Testis (tissue), 2 donors: ENCODE measurements at regions not wholly inside any gene's neighbourhood (a gene's known extent, or its start where the extent isn't known, plus 50 kb on each side); places are given as distances from the start of the nearest gene placed in this dataset.

Source experiments
- DNase-seq: peaks from one replicate; pipeline ENCODE4 v3.0.0-alpha.2; 2019
- H3K27ac ChIP-seq, 2 donors: fragments of 200-600 bp; sonication (generic); one replicate each; pipeline ENCODE4 v1.5.1; 2019
- H3K27me3 ChIP-seq: fragments of 200-600 bp; sonication (generic); one replicate; pipeline ENCODE4 v1.5.1; 2019
- H3K36me3 ChIP-seq: fragments of 200-600 bp; sonication (generic); one replicate; pipeline ENCODE4 v1.5.1; 2017; ENCODE audit warnings: low read depth; ENCODE audit errors: missing control alignments
- H3K4me1 ChIP-seq: fragments of 200-600 bp; sonication (generic); one replicate; pipeline ENCODE4 v1.5.1; 2019
- H3K4me3 ChIP-seq, 2 donors: fragments of 200-600 bp; sonication (generic); one replicate each; pipeline ENCODE4 v1.5.1; 2017 to 2019
- H3K9me3 ChIP-seq: fragments of 200-600 bp; sonication (generic); one replicate; pipeline ENCODE4 v1.5.1; 2017
- CTCF ChIP-seq, 3 experiments: fragments of 450-650 bp in 2 of 3; fragments of 200-600 bp in 1 of 3; sonication (generic) in 1 of 3; IDR thresholded peaks; one replicate each; pipeline ENCODE4 v1.5.1; 2016 to 2019; ENCODE audit warnings: antibody characterized with exemption in 3 of 3, mild to moderate bottlenecking in 2 of 3, moderate library complexity in 1 of 3
- POLR2A ChIP-seq: fragments of 450-650 bp; IDR thresholded peaks from one replicate; pipeline ENCODE4 v1.6.1; 2017; ENCODE audit warnings: antibody characterized with exemption, mild to moderate bottlenecking, moderate library complexity
- WGBS, 2 donors: methylation state at CpG; one replicate each; pipeline ENCODE4 v1.1.5; 2018; 5-methylcytosine and 5-hydroxymethylcytosine counted together
- intact Hi-C: fragments of 100-400 bp; cut with DNase I; formaldehyde crosslinking; loops from one replicate; pipeline ENCODE4 v1.15.1; 2023; ENCODE audit warnings: low total_unique reads

- intact Hi-C loops: no loop called here
- peak; percentile 36 for DNase-seq
- H3K4me1 ChIP-seq: no peaks in the 10 kb centered on the region
- H3K9me3 ChIP-seq: no peaks in the 10 kb centered on the region
- no peak overlapping the region for H3K4me3 ChIP-seq
- H3K27me3 ChIP-seq: no peaks in the 10 kb centered on the region
- no peaks in the 10 kb centered on the region for H3K36me3 ChIP-seq
- 58 to 66% methylated on average over 3 of the region's 3 CpGs for WGBS, 2 donors
- no peak overlapping the region for H3K27ac ChIP-seq
- TF ChIP-seq CTCF (IDR thresholded peaks at IDR 0.05) (no peak), POLR2A (no peak)
Observed at GRCh38 chr5:155625897-155626543, 612.5 kb downstream of the KIF4B start.

GRCh38 chr5:155626592-155626991 lies 613.0 kb downstream of the KIF4B start:
- H3K4me1 ChIP-seq: no peaks in the 10 kb centered on the region
- no peak overlapping the region for H3K27ac ChIP-seq
- no peak for DNase-seq
- no peaks in the 10 kb centered on the region for H3K27me3 ChIP-seq
- TF ChIP-seq POLR2A (no peak), CTCF (IDR thresholded peaks at IDR 0.05) (no peak)
- 34 to 55% methylated on average over 6 of the region's 6 CpGs for WGBS, 2 donors
- H3K4me3 ChIP-seq: no peak overlapping the region
- H3K9me3 ChIP-seq: no peaks in the 10 kb centered on the region
- no peaks in the 10 kb centered on the region for H3K36me3 ChIP-seq
- intact Hi-C loops: no loop called here

GRCh38 chr5:155628346-155628745 lies 614.8 kb downstream of the KIF4B start:
- intact Hi-C loops: no loop called here
- Histone ChIP-seq H3K27ac (no peak overlapping the region), H3K9me3 (no peaks in the 10 kb centered on the region), H3K27me3 (no peaks in the 10 kb centered on the region), H3K36me3 (no peaks in the 10 kb centered on the region), H3K4me1 (no peaks in the 10 kb centered on the region), H3K4me3 (no peak overlapping the region)
- 86 to 90% methylated on average over 7 of the region's 7 CpGs for WGBS, 2 donors
- TF ChIP-seq POLR2A: no peak
- no peak for TF ChIP-seq CTCF (IDR thresholded peaks at IDR 0.05)
- no peak for DNase-seq

- H3K4me1 ChIP-seq: no peaks in the 10 kb centered on the region
- H3K9me3 ChIP-seq: no peaks in the 10 kb centered on the region
- 89 to 100% methylated on average over 1 of the region's 1 CpG for WGBS, 2 donors
- H3K27me3 ChIP-seq: no peaks in the 10 kb centered on the region
- no peak for DNase-seq
- H3K4me3 ChIP-seq: no peak overlapping the region
- intact Hi-C loops: no loop called here
- H3K36me3 ChIP-seq: no peaks in the 10 kb centered on the region
- H3K27ac ChIP-seq: no peak overlapping the region
- TF ChIP-seq CTCF (IDR thresholded peaks at IDR 0.05) (no peak), POLR2A (no peak)
Observed at GRCh38 chr5:155629597-155629996, 616.0 kb downstream of the KIF4B start.

GRCh38 chr5:155631116-155631515 lies 617.6 kb downstream of the KIF4B start:
- Histone ChIP-seq H3K9me3 (no peaks in the 10 kb centered on the region), H3K27me3 (no peaks in the 10 kb centered on the region), H3K36me3 (no peaks in the 10 kb centered on the region), H3K4me3 (no peak overlapping the region), H3K27ac (no peak overlapping the region), H3K4me1 (no peaks in the 10 kb centered on the region)
- no peak for DNase-seq
- intact Hi-C loops: no loop called here
- TF ChIP-seq CTCF (IDR thresholded peaks at IDR 0.05) (no peak), POLR2A (no peak)
- WGBS, 2 donors: 65 to 77% methylated on average over 3 of the region's 3 CpGs
